Left lung (tissue), 4 donors: ENCODE measurements at regions not wholly inside any gene's neighbourhood (a gene's known extent, or its start where the extent isn't known, plus 50 kb on each side); places are given as distances from the start of the nearest gene placed in this dataset.

Source experiments
- ATAC-seq: fragments of 200-7000 bp; cut with Tn5 transposase; one replicate; pipeline ENCODE4 v1.9.1; 2020; ENCODE audit warnings: moderate library complexity
- DNase-seq, 4 donors: peaks; one replicate each; pipeline ENCODE4 v3.0.0-alpha.2; 2013 to 2020
- H3K27ac ChIP-seq, 2 donors: fragments of 200-600 bp; sonication (generic) in 1 of 2; one replicate each; pipeline versions ENCODE4 v1.5.0 to v1.8.0; 2020 to 2021
- H3K27me3 ChIP-seq, 2 donors: fragments of 200-600 bp; sonication (generic) in 1 of 2; one replicate each; pipeline versions ENCODE4 v1.5.0 to v1.8.0; 2020 to 2021
- H3K36me3 ChIP-seq, 2 donors: fragments of 200-600 bp; sonication (generic) in 1 of 2; one replicate each; pipeline versions ENCODE4 v1.5.0 to v1.8.0; 2020 to 2021
- H3K4me1 ChIP-seq, 2 donors: fragments of 200-600 bp; one replicate each; pipeline ENCODE4 v1.8.0; 2021
- H3K4me3 ChIP-seq, 2 donors: fragments of 200-600 bp; sonication (generic) in 1 of 2; one replicate each; pipeline versions ENCODE4 v1.5.0 to v1.8.0; 2020 to 2021; ENCODE audit warnings: mild to moderate bottlenecking in 1 of 2
- H3K9me3 ChIP-seq, 2 donors: fragments of 200-600 bp; sonication (generic) in 1 of 2; one replicate each; pipeline versions ENCODE4 v1.5.0 to v1.8.0; 2020 to 2021
- intact Hi-C, 2 donors: fragments of 100-400 bp; cut with DNase I; formaldehyde crosslinking; loops; one replicate each; pipeline versions ENCODE4 v1.11.2 to v1.14.2; 2022
- TF ChIP-seq, protein P1 (sequence below), 2 donors: fragments of 200-600 bp; sonication (generic) in 1 of 2; IDR thresholded peaks; one replicate each; pipeline versions ENCODE4 v1.5.0 to v1.8.0; 2021; ENCODE audit warnings: antibody characterized with exemption in 2 of 2
- donor health status: DM: no; HTN: yes; CAD: no.
- donor health status: DM: no; HTN: no; CAD: no.

DNA sequence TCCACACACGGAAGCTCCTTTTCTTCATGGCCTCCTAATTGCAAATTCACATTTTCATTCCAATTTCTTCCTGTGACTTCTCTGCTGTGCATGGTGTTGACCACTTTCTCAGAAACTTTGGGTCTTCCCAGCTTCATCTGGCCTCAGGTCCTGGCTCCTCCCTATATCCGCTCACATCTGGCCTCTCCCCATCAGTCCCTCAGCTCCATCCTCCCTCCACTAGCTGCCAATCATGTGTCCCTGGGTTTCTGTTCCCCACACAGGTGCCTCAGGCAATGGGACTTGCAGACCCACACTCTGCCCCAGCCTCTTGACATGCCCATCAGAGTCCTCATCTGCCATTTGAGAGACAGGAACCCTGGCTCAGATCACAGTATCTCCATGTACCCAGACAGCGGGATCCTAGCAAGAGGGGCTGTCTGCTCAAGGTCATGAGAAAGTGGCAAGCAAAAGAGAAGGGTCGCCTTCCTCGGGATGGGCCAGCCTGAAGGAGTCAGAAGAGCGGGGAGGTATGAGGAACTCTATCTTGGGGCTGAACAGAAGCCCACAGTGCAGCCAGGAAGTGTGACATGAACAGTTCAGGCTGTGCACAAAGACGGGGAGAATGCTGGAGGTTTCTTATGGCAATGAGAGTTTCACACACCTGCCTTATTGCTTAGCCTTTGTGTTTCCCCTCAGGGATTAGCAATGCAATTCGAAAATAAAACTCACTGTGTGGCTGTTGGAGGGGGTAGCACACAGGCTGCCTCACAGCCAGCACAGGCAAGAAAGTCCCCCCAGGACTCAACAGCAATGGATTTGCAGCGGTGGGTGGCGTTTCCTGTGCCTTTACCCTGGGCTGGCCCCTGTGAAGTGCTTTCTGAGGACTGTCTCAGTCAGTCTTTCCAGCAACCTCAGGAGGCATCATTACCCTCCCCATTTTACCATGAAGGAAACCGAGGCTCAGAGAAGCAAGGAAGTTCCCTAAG lies 69.5 kb downstream of the COPS8 start:
- Histone ChIP-seq H3K36me3 (no peaks in the 10 kb centered on the region), H3K27ac (no peak overlapping the region), H3K4me1 (peaks cover 0 to 7% of the 10 kb centered on the region in 2 donors), H3K27me3 (peaks cover 0 to 17% of the 10 kb centered on the region in 2 donors), H3K4me3 (no peak overlapping the region), H3K9me3 (no peaks in the 10 kb centered on the region)
- intact Hi-C loops: no loop called here
- DNase-seq (no peak), ATAC-seq (no peak)
- TF ChIP-seq, protein P1, sequence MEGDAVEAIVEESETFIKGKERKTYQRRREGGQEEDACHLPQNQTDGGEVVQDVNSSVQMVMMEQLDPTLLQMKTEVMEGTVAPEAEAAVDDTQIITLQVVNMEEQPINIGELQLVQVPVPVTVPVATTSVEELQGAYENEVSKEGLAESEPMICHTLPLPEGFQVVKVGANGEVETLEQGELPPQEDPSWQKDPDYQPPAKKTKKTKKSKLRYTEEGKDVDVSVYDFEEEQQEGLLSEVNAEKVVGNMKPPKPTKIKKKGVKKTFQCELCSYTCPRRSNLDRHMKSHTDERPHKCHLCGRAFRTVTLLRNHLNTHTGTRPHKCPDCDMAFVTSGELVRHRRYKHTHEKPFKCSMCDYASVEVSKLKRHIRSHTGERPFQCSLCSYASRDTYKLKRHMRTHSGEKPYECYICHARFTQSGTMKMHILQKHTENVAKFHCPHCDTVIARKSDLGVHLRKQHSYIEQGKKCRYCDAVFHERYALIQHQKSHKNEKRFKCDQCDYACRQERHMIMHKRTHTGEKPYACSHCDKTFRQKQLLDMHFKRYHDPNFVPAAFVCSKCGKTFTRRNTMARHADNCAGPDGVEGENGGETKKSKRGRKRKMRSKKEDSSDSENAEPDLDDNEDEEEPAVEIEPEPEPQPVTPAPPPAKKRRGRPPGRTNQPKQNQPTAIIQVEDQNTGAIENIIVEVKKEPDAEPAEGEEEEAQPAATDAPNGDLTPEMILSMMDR (IDR thresholded peaks at IDR 0.05): no peak

GRCh38 chr2:237156031-237156856 lies 70.6 kb downstream of the COPS8 start:
- DNase-seq: peak in 1 of 4 donors; percentile 74
- TF ChIP-seq, protein P1 (IDR thresholded peaks at IDR 0.05): no peak
- ATAC-seq: peak; percentile 46
- H3K36me3 ChIP-seq: no peaks in the 10 kb centered on the region
- H3K27ac ChIP-seq: peak overlapping the region in 1 of 2 donors; percentile 28
- intact Hi-C loops: no loop called here
- no peak overlapping the region for H3K4me3 ChIP-seq
- H3K9me3 ChIP-seq: no peaks in the 10 kb centered on the region
- peaks cover 0 to 17% of the 10 kb centered on the region in 2 donors for H3K27me3 ChIP-seq
- peaks cover 3 to 7% of the 10 kb centered on the region in 2 donors for H3K4me1 ChIP-seq

GRCh38 chr2:237156857-237157779 lies 71.4 kb downstream of the COPS8 start:
- intact Hi-C loops: no loop called here
- Histone ChIP-seq H3K36me3 (no peaks in the 10 kb centered on the region), H3K4me3 (no peak overlapping the region), H3K4me1 (peaks cover 4 to 7% of the 10 kb centered on the region in 2 donors), H3K27ac (peak overlapping the region in 1 of 2 donors; percentile 28), H3K27me3 (peaks cover 0 to 17% of the 10 kb centered on the region in 2 donors), H3K9me3 (no peaks in the 10 kb centered on the region)
- TF ChIP-seq, protein P1 (IDR thresholded peaks at IDR 0.05): no peak
- peak in 1 of 4 donors; percentile 58 for DNase-seq
- no peak for ATAC-seq

DNA sequence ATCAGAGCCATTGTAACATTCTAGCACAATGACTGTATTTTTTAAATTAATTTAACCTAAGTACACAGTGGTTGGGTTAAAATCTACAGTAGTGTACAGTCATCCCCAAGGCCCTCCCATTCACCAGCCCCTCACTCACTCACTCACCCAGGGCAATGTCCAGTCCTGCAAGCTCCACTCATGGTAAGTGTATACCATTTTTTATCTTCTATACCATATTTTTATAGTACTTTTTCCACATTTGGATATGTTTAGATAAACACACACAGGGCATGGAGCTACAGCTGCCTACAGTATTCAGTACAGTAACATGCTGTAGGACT lies 72.1 kb downstream of the COPS8 start:
- TF ChIP-seq, protein P1 (IDR thresholded peaks at IDR 0.05): no peak
- intact Hi-C loops: no loop called here
- Histone ChIP-seq H3K27ac (no peak overlapping the region), H3K4me3 (no peak overlapping the region), H3K27me3 (peaks cover 0 to 17% of the 10 kb centered on the region in 2 donors), H3K36me3 (no peaks in the 10 kb centered on the region), H3K9me3 (no peaks in the 10 kb centered on the region), H3K4me1 (peaks cover 4 to 7% of the 10 kb centered on the region in 2 donors)
- DNase-seq (no peak), ATAC-seq (no peak)
